CD4-positive, alpha-beta T cell treated with Interleukin-6 for 4 hours (primary cell): ENCODE measurements at regions not wholly inside any gene's neighbourhood (a gene's known extent, or its start where the extent isn't known, plus 50 kb on each side); places are given as distances from the start of the nearest gene placed in this dataset.

Source experiments
- DNase-seq: peaks from one replicate; pipeline ENCODE4 v3.0.0-alpha.2; 2020; ENCODE audit warnings: mixed read lengths

DNA sequence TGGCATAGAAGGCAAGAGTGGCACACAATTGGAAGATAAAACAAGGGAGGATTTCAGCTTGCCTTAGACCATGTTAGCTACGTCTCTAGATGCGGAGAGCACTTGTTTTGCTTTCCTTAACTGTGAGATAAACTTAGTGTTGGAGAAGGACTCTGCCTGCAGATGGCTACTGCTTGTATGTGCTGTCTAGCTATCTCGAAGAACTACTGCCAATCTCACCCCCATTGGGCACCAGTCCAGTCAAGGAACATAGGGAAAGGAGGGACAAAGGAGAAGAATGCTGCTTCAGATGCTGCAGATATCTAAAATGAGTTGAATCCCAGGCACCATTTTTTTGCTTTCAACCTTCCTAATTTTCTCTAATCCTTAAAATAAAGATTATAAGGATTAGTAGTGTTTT is 726.0 kb upstream of the ARGLU1 start:
- DNase-seq, result no peak

- no peak for DNase-seq
Observed at GRCh38 chr13:107291875-107292274, 723.9 kb upstream of the ARGLU1 start.

GRCh38 chr13:107289540-107289939 is 721.6 kb upstream of the ARGLU1 start:
- DNase-seq, result no peak

DNA sequence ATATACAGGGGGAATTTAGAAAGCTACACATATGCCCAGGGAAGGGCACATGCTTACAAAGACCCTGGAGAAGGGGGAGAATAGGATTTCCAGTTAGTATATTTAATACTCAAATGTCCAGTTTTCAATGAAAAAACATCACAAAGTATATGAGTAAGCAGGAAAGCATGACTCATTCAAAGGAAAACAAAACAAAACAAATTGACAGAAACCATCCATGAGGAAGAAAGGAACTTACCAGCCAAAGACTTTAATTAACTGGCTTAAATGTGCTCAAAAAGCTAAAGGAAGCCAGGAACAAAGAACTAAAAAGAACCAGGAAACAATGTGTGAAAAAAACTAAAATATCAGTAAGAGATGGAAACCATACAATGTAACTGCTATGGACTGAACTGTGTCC is 716.2 kb upstream of the ARGLU1 start:
- no peak for DNase-seq

DNA sequence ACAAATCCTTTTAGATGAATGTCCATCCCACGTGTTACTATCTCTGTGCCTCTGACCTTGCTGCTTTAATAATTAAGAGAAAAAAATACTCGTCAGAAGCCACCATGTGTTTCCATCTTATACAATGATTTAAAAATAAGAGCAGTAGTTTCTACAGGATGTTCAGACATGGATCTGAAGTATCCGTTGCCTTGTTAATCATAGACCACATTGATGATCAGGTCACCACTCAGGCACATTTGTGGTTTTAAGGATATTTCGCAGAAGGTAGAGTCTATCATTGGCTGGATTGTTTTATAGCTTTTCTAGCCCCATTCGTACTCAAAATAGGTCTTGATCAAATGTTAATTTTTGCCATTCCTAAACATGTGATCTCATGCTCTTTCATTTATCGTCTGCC is 710.0 kb upstream of the ARGLU1 start:
- no peak for DNase-seq

DNA sequence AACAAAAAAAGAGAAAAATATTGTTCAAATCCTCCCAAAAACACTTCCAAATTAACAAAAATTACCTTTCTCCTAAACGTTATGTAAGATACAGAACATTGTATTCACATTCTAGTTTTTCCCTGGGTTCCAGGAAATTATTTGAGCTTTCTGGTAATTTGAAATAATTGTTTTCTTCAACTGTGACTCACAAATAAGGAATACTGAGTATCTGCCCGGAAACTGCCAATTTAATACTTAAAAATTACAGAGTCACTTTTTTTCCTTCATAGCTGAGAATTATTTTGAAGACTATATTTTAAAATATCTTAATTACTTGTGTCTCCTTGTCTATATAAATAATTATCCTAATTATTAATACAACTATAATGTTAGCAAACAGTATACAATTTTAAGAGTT is 709.0 kb upstream of the ARGLU1 start:
- no peak for DNase-seq

- DNase-seq, result no peak
Observed at GRCh38 chr13:107275945-107276614, 708.1 kb upstream of the ARGLU1 start.

DNA sequence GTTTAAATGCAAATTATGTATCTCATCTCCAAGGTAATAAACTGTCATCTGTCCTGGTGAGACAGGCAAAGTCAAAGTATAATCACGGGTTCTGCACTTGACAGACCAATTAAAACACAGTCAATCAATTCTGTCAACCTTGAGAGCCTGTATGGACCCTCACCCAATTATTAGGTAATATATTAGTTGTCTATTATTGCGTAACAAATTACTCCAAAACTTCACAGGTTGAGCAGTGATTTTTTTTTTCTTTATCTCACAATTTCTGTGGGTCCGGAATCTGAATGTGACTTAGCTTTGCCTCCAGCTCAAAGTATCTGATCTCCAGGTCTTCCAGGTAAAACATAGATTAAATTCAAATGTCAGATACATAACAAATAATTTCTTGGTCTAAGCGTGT is 707.4 kb upstream of the ARGLU1 start:
- DNase-seq, result no peak

DNA sequence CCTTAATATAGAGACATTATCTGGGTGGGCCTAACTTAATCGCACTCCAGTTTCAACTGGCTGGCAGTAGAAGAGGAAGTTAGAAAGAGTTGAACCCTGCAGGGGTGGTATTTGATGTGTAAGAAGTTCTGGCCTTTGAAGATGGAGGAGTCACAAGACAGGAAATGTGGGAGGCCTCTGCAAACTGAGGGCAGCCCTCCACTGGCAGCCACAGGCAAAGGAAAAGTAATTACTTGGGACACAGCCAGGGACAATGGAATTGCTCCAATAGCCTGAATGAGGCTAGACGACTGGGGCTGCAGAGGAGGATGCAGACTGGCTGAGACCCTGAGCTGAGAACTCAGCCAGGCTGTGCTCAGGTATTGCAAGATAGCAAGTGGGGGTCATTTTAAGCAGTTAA is 703.3 kb upstream of the ARGLU1 start:
- DNase-seq, result no peak

GRCh38 chr13:107266657-107267056 is 698.7 kb upstream of the ARGLU1 start:
- DNase-seq, result no peak

DNA sequence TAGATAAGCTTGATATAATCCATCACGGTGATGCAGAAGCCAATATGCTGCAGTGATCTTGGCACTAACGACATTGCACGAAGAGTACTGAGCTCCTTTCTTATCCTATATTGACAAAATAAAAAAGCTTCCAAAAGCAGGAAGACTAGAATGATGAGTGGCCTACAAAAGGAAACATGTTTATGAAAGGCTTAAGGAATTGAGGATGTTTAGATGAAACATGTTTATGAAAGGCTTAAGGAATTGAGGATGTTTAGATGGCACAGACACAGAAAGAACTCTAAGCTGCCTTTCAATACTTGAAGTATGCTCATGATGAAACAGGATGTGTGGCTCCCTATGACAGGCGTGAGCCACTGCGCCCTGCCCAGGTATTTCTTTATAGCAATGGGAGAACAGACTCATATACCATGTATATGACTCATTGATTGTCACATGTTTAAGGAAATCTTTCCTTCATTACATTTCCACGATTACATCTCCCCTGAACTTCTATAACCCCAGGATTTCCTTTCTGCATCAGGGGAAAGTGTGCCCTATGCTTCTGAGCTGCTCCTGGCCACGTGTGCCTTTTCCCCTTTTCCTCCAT is 690.8 kb upstream of the ARGLU1 start:
- DNase-seq, result no peak

GRCh38 chr13:107254392-107254791 is 686.5 kb upstream of the ARGLU1 start:
- no peak for DNase-seq

- no peak for DNase-seq
Observed at GRCh38 chr13:107252428-107252827, 684.5 kb upstream of the ARGLU1 start.

DNA sequence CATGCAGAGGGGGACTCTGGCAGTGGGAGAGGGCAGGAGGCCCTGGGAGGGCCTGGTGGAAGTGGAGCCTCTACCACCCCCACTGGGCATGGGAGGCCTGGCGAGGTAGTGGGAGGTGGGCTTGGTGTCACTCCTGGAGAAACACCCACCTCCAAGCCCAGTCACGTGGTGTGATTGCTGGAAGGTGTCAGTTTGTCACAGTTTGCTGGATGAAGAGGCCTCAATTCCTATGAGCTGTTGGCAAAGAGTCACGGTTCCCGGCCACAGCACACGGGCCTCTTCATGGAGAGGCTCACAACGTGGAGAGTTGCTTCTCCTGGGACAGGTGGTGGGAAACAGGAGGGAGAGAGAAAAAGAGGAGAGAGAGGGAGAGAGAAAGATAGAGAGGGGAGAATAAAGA is 684.1 kb upstream of the ARGLU1 start:
- DNase-seq, result no peak

DNA sequence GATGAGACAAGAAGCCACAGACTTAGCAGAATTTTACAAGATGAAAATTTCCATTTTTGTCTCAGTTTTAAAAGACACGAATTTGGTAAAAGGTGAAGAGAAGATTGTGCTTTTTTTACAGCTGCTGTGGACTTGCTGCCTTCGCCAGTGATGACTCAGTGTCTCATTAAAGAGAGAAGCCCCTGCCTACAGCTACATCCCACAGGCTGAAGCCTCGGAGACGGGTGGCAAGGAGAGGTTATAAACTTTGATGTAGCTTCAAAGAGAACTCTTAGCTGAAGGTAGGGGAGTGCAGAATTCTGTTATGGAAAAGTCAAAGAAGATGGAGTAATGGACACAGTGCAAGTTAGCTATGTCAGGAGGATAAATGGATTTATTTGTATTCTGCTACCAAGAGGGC is 683.4 kb upstream of the ARGLU1 start:
- DNase-seq, result no peak

DNA sequence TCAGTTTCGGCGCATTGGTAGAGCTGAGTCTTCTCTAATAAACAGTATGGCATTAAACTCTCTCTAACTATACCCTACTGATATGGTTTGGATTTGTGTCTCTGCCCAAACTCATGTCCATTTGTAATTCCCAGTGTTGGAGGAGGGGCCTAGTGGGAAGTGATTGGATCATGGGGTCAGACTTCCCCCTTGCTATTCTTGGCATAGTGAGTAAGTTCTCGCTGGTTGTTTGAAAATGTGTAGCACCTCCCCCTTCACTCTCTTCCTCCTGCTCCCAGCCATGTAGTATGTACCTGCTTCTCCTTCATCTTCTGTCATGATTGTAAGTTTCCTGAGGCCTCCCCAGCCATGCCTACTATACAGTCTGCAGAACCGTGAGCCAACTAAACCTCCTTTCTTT is 682.7 kb upstream of the ARGLU1 start:
- no peak for DNase-seq

- no peak for DNase-seq
Observed at GRCh38 chr13:107244241-107244640, 676.3 kb upstream of the ARGLU1 start.

DNA sequence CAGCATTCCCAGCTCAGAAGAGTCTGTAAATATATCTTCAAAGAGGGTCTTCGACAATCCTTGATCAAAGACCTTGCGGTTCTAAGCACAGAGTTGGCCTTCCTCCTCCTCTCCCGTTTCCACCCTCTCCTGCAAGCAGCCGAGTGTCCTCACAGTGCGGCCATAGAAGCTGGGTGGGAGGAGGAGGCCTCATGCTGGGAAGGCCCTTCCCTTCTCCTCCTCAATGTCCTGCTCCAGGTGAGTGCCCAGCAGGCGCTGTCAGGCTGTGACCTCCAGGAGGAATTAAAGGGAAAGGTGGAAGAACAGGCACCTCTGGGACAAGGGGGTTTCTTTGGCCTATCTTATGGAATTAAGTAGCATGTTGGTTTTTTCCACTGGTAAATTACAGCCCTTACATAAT is 674.2 kb upstream of the ARGLU1 start:
- no peak for DNase-seq

DNA sequence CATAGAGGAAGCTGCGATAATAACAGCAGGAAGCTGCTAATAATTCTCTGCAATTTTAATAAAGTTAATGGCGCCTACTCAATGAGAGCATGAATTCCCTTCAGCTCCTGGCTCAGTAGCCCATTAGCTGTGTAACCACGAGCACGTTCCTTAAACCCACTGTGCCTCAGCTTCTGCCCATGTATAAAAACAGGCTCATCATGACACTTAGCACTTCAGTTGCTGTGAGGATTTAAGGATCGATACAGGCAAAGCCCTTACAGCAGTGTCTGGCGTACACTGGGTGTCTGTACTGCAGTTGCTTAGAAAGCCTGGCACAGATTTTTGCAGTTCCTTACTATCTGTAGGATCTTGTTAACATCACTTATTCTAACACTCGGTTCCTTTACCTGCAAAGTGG is 673.4 kb upstream of the ARGLU1 start:
- DNase-seq, result no peak

DNA sequence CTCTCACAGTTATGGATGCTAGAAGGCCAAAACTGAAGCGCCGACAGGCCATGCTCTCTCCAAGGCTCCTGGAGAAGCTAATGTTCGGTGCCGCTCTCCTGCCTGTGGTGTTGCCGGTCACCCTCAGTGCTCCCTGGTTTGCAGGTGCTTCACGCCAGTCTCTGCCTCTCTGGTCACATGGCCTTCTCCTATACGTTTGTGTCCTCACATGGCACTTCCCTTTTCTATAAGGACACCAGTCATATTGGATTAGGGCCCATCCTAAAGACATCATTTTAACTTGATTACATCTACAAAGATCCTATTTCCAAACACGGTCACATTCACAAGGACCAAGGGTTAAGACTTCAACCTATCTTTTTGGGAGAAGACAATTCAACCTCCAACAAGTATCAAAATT is 671.3 kb upstream of the ARGLU1 start:
- DNase-seq, result no peak

DNA sequence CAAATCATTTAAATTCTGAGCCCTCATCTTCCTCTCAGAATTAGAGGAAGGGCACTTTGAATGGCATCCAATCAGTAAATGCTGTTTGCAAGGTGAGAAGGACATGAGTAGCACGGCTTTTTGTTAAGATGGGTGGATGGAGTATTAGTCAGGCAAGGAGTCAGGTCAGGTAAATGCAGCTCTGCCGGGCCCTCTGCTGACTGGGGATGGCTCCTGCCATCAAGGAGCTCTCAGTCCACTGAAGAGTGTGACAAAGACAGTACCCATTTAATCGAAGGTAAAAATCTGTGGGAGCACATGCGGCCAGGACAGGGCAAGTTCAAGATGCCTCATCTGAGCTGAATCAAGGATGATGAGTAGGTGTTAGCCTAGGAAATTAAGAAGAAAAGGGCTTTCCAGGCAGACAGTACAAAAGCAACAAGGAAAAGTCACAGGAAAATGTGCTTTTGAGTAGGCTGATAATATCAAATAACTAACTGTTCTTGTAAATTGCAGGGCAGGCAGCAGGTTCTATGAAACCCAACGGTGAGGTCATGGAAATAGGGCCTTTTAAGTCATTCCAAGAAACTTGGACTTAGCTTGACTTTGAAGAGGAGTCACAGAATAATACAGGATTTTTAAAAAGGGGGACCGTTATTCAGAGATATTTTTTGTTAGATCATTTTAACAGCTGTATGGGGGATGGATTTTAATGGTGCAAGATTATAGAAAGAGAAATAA is 670.5 kb upstream of the ARGLU1 start:
- no peak for DNase-seq

GRCh38 chr13:107234319-107235073 is 666.6 kb upstream of the ARGLU1 start:
- no peak for DNase-seq

- no peak for DNase-seq
Observed at GRCh38 chr13:107233541-107233940, 665.6 kb upstream of the ARGLU1 start.

DNA sequence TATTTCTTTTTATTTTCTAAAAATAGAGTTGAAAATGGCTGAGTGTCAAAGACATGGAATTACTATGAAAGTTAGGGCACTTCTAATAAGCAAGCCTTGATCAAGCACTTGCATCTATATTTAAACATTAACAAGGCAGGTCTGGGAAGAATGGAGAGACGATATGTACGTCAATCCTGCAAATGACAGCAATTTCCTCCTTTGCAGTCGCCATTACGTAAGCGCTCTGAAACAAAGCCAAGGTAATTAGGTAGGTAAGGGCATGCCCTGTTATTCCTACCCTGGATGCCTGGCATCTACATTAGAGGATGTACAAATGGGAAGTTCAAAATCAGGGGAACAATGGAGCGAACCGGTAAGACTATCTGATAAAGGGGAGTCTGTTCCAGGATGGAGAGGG is 664.0 kb upstream of the ARGLU1 start:
- no peak for DNase-seq
